HG02970 (cell line): ENCODE measurements at regions not wholly inside any gene's neighbourhood (a gene's known extent, or its start where the extent isn't known, plus 50 kb on each side); places are given as distances from the start of the nearest gene placed in this dataset.
"Not testable (repeated sequence)": the region's sequence is repeated elsewhere in the genome, so short reads cannot be mapped to it uniquely, and the experiment has no call there.

Experiments used
- ATAC-seq: cut with Tn5 transposase; IDR thresholded peaks from one replicate; pipeline ENCODE4 v1.9.1; 2021; ENCODE audit warnings: mild to moderate bottlenecking, moderate library complexity, moderate number of reproducible peaks; ENCODE audit not compliant: unreplicated experiment, low FRiP score

GRCh38 chr6:26172608-26172968 lies 85.4 kb downstream of the HFE start:
- ATAC-seq, result no peak

DNA sequence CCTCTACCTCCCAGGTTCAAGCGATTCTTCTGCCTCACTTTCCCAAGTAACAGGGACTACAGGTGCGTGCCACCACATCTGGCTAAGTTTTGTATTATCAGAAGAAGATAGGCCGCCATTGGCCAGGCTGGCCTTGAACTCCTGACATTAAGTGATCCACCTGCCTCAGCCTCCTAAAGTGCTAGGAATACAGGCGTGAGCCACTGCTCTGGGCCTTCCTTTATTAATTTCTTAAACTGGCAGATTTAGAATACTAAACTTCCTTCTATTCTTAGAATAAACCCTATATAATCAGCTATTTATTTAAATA lies 86.6 kb downstream of the HFE start:
- ATAC-seq, result no peak

DNA sequence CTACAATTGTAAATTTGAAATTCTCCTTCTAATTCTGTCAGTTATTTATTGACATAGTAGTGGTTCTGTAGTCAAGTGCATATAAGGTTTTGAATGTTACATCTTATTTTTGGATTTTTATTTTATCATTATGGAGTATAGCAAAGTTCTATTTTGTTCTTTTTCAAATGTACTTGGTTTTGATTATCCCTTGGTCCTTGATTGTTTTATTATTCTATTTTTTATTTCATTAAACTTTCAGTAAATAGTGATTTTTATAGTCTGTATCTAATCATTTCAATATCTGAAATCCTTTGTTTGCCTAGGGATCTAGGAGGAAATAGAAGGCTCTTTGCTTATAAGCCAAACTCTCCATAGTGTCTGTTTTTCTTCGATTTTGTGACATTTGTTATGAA lies 87.8 kb downstream of the HFE start:
- no peak for ATAC-seq

DNA sequence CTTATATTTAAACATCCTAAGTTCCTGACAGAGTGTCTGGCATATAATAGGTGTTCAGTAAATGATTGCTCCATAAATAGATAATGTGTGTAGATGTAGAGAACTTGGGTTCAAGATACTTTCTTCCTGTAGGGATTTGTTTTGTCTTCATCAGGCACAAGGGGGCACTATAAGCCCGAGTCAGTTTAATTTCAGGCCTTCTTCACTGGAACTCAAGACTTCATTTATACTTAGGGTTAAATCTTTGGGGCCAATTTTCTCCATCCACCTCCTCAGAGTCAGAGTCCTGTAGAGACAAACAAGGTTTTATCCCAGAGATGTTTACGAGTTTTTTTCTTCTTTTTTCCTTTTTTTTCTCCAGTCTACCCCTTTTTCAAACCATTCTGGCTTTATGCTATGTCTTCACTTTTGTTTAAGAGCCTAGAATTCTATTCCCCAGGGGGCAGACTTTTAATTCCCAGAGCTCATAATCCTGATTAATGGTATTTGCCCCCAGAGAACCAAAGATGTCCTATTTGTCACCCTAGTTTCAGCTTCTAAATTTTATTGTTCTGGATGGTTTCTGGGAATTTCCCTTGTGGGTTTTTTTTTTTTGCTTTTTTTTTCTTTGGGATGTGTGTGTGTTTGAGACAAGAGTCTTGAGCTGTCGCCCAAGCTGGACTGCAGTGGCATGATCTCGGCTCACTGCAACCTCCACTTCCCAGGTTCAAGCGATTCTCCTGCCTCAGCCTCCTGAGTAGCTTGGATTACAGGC lies 88.4 kb downstream of the HFE start:
- no peak for ATAC-seq

GRCh38 chr6:26179675-26180074 lies 92.4 kb downstream of the HFE start:
- ATAC-seq, result no peak

GRCh38 chr6:26180346-26180745 lies 93.1 kb downstream of the HFE start:
- ATAC-seq, result no peak

GRCh38 chr6:26183237-26183580 lies 96.0 kb downstream of the HFE start:
- no peak for ATAC-seq

DNA sequence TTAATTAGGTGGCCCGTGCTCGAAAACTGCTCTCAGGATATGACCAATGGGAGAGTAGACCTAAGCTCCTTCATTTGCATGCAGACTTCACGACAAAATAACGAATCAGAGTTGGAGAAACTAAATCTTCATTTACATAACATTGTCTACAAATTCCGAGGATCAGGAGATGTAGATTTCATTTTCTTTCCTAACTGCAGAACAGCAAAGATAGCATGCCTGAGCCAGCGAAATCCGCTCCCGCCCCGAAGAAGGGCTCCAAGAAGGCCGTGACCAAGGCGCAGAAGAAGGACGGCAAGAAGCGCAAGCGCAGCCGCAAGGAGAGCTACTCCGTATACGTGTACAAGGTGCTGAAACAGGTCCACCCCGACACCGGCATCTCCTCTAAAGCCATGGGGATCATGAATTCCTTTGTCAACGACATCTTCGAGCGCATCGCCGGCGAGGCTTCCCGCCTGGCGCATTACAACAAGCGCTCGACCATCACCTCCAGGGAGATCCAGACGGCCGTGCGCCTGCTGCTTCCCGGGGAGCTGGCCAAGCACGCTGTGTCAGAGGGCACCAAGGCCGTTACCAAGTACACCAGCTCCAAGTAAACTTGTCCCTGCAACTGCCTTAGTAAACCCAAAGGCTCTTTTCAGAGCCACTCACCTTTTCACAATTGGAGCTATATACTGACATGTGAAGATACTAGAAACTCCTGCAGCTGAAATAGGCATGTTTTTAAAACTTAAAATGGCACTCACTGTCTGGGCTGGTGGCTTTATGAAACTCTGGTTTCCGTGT lies 96.5 kb downstream of the HFE start:
- ATAC-seq, result no peak

DNA sequence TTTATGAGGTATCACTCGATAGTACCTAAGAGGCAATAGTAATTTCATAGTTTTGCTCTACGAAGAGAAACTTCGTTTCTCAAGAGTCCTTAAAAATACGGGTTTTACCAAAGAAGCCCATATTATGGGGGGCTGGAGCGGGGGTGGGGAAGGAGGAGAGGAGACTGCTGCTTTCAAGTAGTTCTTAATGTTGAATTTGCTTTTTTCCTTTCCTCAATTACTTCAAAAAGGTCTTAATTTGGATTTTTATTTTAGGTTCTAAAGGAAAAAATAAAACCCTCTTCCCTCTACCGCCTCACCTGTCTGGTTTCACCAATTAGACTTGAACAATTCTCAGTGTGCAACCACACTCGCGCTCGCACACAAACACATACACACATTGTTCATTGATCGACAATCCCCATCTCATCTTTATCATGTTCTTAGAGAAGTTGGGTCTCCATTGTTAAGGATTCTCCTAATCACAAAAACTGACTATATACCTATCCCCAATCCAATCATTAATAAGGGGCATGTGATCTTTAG lies 97.2 kb downstream of the HFE start:
- ATAC-seq, result no peak

GRCh38 chr6:26185004-26185403 lies 97.8 kb downstream of the HFE start:
- no peak for ATAC-seq

- ATAC-seq, result no peak
These were observed 98.6 kb downstream of the HFE start for GRCh38 chr6:26185802-26186201.

- ATAC-seq, result no peak
These were observed 99.4 kb downstream of the HFE start for GRCh38 chr6:26186652-26187051.

GRCh38 chr6:26187292-26187691 lies 100.1 kb downstream of the HFE start:
- no peak for ATAC-seq

GRCh38 chr6:26187981-26188635 lies 100.9 kb downstream of the HFE start:
- ATAC-seq, result no peak

GRCh38 chr6:26191512-26191911 lies 104.3 kb downstream of the HFE start:
- ATAC-seq, result not testable (repeated sequence)

DNA sequence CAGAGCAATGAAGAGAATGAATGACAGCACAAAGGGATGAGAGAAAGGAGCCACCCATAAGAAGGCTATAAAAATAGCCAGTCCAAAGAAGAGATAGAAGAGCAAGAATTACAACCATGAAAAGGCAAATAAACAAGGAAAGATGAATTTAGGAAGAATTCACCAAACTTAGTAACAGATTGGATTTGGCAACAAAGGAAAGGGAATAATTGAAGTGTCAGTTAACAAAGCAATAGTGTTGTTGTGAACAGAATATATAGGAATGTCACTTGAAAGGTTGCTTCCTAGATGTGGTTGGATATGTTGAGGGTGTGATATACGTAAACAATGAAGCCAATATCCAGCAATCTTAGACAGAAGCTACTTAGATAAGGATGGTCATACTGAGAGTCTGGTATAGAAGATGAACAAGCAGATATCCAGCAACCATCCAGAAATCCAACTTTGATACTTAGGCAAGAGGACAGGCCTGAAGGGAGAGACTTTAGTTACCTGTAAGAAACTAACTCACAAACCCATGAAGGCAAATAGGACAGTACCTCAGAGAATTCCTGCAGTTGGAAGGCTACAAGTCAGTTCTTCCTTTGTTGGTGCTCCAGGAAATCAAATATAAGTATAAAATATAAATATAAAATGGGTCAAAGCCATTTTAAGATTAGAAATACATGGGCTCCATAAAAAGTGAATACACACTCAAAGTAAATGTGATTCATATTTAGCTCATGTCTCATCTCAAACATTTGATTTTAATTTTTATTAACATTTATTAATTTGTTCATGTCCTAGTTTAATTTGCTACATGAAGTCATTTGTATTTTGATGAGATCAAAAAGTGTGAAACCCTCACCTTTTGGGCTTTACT lies 106.5 kb downstream of the HFE start:
- ATAC-seq, result no peak

DNA sequence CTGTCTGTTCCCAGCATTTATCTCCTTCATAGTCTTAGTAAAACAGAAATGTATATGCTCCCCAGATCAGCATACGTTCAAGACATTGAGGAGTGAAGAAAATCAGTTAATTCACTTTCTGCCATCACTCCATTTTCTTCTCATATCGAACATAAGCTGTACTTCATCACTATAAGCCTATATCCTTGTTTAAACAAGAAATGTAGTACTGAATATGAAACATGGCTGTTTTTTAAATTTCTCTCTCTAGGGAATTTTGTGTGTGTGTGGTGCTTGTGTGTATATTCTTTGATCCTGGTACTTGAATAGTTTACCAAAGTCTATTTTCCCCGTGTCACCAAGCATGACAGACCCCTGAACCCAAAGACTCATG lies 107.1 kb downstream of the HFE start:
- no peak for ATAC-seq

- no peak for ATAC-seq
These were observed 107.7 kb downstream of the HFE start for GRCh38 chr6:26194816-26195375.

DNA sequence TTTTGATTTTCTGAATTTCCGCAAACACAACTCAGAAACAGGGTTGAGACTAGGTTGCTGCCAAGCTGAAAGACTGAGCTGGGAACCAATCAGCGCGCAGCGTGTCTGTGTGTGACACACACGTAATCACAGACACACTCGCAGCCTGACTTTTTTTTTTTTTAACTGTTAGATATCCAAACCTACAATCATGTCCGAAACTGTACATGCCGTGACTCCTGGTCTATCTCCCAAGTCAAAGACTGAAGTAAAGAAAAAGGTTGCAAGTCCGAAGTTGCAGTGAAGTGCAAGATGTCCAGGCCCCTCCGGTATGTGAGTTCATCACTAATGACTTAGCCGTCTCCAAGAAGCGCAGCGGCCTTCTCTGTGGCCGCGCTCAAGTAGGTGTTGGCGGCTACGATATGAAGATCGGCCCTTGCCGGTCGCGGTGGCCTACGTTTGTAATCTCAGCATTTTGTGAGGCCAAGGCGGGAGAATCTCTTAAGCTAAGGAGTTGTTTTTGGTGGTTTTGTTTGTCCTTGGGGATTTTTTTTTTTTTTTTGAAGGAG lies 108.2 kb downstream of the HFE start:
- ATAC-seq, result no peak
